ENCODE measurements at regions not wholly inside any gene's neighbourhood (a gene's known extent, or its start where the extent isn't known, plus 50 kb on each side); places are given as distances from the start of the nearest gene placed in this dataset.

DNA sequence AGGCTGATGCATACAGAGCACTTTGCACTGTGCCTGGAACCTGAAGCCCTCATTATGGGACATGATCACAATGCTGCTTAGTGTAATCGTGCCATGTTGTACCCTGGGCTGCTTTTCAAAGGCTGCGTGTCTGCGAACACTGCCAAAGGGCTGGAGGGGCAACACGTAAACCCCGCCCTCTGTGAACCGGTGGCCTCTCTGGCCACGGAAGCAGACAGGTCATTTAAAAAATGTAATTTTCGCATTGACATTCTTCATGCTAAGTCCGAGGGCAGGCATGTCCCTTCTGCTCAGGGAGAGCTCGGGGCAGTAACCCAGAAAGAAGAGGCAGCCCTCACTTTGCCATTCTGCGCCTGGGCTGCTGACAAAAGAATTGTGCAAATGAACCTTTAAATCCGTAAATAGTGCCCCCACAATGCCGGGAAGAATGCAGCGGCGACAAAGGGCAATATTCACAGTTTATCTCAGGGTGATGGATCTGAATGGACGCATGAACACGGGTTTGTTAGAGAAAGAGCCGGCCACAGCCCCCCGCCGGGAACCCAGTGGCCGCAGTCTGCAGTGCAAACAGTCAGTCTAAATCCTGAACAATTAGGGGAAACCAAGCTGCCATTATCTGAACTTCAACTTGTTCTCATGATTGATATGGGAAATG is 226.1 kb downstream of the MYCN start:
- Histone ChIP-seq H3K4me1 (ENCODE audit: control insufficient read depth, insufficient read depth, low read length) (peaks cover 29% of the 10 kb centered on the region), H3K9me3 (ENCODE audit: control insufficient read depth, insufficient read depth, low read depth, low read length) (no peaks in the 10 kb centered on the region), H3K36me3 (ENCODE audit: control insufficient read depth, insufficient read depth, low read length) (no peaks in the 10 kb centered on the region), H3K4me3 (ENCODE audit: low read depth, low read length) (no peak overlapping the region; the same call in 1 of the 2 replicates), H3K27ac (ENCODE audit: low read depth, low read length) (no peak overlapping the region), H3K27me3 (ENCODE audit: control insufficient read depth, insufficient read depth, low read length) (no peaks in the 10 kb centered on the region), H3K9ac (ENCODE audit: low read length) (no peak overlapping the region)

DNA sequence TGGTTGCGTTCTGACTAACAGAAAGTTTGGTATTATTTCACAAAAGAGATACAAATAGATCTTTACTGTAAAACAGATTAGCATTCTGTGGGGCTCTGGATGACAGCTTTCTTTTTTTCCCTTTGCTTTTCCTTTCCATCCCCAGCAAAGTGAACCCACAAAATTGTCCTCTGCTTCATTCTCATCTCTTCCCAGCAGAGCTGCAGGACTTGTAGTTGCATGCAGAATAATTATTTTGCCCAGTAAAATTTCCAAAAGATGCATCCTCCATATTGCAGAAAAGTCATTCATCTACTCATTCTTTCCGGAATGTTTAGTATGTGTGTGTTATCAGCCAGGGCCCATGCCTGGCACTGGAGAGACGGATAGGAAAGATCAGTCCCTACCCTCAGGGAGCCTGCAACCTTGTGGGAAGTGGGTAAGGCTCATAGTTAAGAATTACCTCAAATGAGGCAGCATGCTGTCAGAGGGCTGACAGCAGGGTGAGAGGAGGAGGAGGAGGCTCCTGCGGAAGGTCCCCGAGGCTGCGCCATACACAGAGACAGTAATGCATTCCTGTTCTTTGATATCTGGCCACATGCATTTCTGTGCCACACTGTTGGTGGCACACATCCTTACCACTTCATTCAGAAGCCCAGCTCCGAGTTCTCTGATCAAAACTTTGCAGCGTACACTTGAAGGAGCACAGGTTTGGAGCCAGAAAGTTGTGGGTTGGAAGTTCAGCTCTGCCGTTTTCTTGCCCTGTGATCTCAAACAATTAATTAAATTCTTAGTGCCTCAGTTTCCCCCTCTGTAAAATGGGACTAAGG is 225.4 kb downstream of the MYCN start:
- Histone ChIP-seq H3K36me3 (ENCODE audit: control insufficient read depth, insufficient read depth, low read length) (no peaks in the 10 kb centered on the region), H3K9ac (ENCODE audit: low read length) (no peak overlapping the region), H3K4me3 (ENCODE audit: low read depth, low read length) (no peak overlapping the region), H3K4me1 (ENCODE audit: control insufficient read depth, insufficient read depth, low read length) (peaks cover 26% of the 10 kb centered on the region), H3K27ac (ENCODE audit: low read depth, low read length) (no peak overlapping the region), H3K27me3 (ENCODE audit: control insufficient read depth, insufficient read depth, low read length) (no peaks in the 10 kb centered on the region), H3K9me3 (ENCODE audit: control insufficient read depth, insufficient read depth, low read depth, low read length) (no peaks in the 10 kb centered on the region)

DNA sequence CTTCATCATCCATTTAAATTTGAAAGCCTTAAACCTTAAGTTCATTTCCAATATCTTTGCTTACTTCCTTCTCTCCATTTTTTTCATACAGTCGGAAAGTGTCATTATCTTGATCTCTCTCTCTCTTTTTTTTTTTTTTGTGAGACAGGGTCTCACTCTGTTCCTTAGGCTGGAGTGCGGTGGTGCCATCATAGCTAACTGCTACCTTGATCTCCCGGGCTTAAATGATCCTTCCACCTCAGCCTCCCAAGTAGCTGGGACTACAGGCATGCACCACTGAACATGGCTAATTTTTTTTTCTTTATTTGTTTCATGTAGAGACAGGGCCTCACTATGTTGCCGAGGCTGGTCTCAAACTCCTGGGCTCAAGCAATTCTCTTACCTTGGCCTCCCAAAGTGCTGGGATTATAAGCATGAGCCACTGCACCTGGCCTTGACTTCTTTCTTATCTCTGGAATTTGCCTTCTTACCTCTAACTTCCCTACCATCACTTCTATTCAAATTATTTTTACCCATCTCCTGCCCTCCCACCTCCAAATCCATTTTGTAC is 222.2 kb downstream of the MYCN start:
- H3K9me3 ChIP-seq (ENCODE audit: control insufficient read depth, insufficient read depth, low read depth, low read length) = no peaks in the 10 kb centered on the region
- no peak overlapping the region for H3K4me3 ChIP-seq (ENCODE audit: low read depth, low read length)
- peaks cover 20% of the 10 kb centered on the region for H3K4me1 ChIP-seq (ENCODE audit: control insufficient read depth, insufficient read depth, low read length)
- H3K9ac ChIP-seq (ENCODE audit: low read length) = no peak overlapping the region
- no peaks in the 10 kb centered on the region for H3K36me3 ChIP-seq (ENCODE audit: control insufficient read depth, insufficient read depth, low read length)
- H3K27me3 ChIP-seq (ENCODE audit: control insufficient read depth, insufficient read depth, low read length) = no peaks in the 10 kb centered on the region
- H3K27ac ChIP-seq (ENCODE audit: low read depth, low read length) = no peak overlapping the region

DNA sequence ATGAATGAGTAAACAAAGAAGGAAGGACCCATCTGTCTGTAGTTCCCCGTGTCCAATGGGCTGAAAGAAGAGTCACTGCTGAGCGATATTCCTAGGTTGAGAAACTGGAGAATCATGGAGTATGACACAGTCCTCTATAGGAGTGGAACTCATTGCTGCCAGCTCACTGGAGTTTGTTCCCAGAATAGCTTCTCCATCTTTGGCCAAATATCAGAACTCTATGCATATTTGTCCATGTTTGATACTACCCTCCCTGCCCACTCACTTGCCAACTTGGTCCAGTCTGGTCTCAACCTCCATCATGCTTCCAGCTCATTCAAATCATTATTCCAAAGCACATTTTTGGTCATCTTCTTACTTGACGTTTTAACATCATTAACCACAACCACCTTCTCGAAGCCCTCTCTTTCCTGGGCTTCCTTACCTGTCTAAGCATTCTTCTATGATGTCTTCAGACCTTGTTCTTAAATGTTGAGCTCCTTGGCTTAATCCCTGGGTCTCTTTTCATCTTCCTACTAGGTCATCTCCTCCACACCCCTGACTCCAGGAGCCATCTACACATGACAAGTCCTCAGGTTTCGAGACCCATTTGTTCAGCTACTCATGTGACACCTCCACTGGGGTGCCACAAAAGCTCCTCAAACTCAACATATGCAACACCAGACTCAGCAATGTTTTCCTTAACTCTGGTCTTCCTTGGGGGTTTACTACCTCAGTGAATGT is 221.6 kb downstream of the MYCN start:
- Histone ChIP-seq H3K4me3 (ENCODE audit: low read depth, low read length) (no peak overlapping the region), H3K27me3 (ENCODE audit: control insufficient read depth, insufficient read depth, low read length) (no peaks in the 10 kb centered on the region), H3K9ac (ENCODE audit: low read length) (no peak overlapping the region), H3K9me3 (ENCODE audit: control insufficient read depth, insufficient read depth, low read depth, low read length) (no peaks in the 10 kb centered on the region), H3K4me1 (ENCODE audit: control insufficient read depth, insufficient read depth, low read length) (peaks cover 13% of the 10 kb centered on the region), H3K36me3 (ENCODE audit: control insufficient read depth, insufficient read depth, low read length) (no peaks in the 10 kb centered on the region), H3K27ac (ENCODE audit: low read depth, low read length) (no peak overlapping the region)

GRCh38 chr2:16161085-16161565 is 220.8 kb downstream of the MYCN start:
- no peak overlapping the region for H3K9ac ChIP-seq (ENCODE audit: low read length)
- H3K9me3 ChIP-seq (ENCODE audit: control insufficient read depth, insufficient read depth, low read depth, low read length) = no peaks in the 10 kb centered on the region

GRCh38 chr2:16160281-16161084 is 220.1 kb downstream of the MYCN start:
- H3K4me3 ChIP-seq (ENCODE audit: low read depth, low read length) = no peak overlapping the region
- H3K9ac ChIP-seq (ENCODE audit: low read length) = no peak overlapping the region
- no peaks in the 10 kb centered on the region for H3K9me3 ChIP-seq (ENCODE audit: control insufficient read depth, insufficient read depth, low read depth, low read length)
- no peaks in the 10 kb centered on the region for H3K36me3 ChIP-seq (ENCODE audit: control insufficient read depth, insufficient read depth, low read length)
- no peak overlapping the region for H3K27ac ChIP-seq (ENCODE audit: low read depth, low read length)
- no peaks in the 10 kb centered on the region; the same call in 1 of the 2 replicates for H3K4me1 ChIP-seq (ENCODE audit: control insufficient read depth, insufficient read depth, low read length)
- H3K27me3 ChIP-seq (ENCODE audit: control insufficient read depth, insufficient read depth, low read length) = no peaks in the 10 kb centered on the region

More at GRCh38 chr2:16161085-16161565, 220.8 kb downstream of the MYCN start:
- Histone ChIP-seq H3K4me1 (ENCODE audit: control insufficient read depth, insufficient read depth, low read length) (peaks cover 5% of the 10 kb centered on the region), H3K27me3 (ENCODE audit: control insufficient read depth, insufficient read depth, low read length) (no peaks in the 10 kb centered on the region), H3K27ac (ENCODE audit: low read depth, low read length) (no peak overlapping the region), H3K36me3 (ENCODE audit: control insufficient read depth, insufficient read depth, low read length) (no peaks in the 10 kb centered on the region), H3K4me3 (ENCODE audit: low read depth, low read length) (no peak overlapping the region)

GRCh38 chr2:16156411-16156810 is 216.1 kb downstream of the MYCN start:
- Histone ChIP-seq H3K4me3 (ENCODE audit: low read depth, low read length) (no peak overlapping the region), H3K27me3 (ENCODE audit: control insufficient read depth, insufficient read depth, low read length) (no peaks in the 10 kb centered on the region), H3K36me3 (ENCODE audit: control insufficient read depth, insufficient read depth, low read length) (no peaks in the 10 kb centered on the region), H3K27ac (ENCODE audit: low read depth, low read length) (no peak overlapping the region), H3K9ac (ENCODE audit: low read length) (no peak overlapping the region), H3K9me3 (ENCODE audit: control insufficient read depth, insufficient read depth, low read depth, low read length) (no peaks in the 10 kb centered on the region), H3K4me1 (ENCODE audit: control insufficient read depth, insufficient read depth, low read length) (no peaks in the 10 kb centered on the region; the same call in 1 of the 2 replicates)

- H3K9me3 ChIP-seq (ENCODE audit: control insufficient read depth, insufficient read depth, low read depth, low read length) = no peaks in the 10 kb centered on the region
- no peak overlapping the region for H3K9ac ChIP-seq (ENCODE audit: low read length)
- H3K27me3 ChIP-seq (ENCODE audit: control insufficient read depth, insufficient read depth, low read length) = no peaks in the 10 kb centered on the region
- no peak overlapping the region for H3K4me3 ChIP-seq (ENCODE audit: low read depth, low read length)
- H3K27ac ChIP-seq (ENCODE audit: low read depth, low read length) = no peak overlapping the region
- H3K36me3 ChIP-seq (ENCODE audit: control insufficient read depth, insufficient read depth, low read length) = no peaks in the 10 kb centered on the region
- no peaks in the 10 kb centered on the region; the same call in 1 of the 2 replicates for H3K4me1 ChIP-seq (ENCODE audit: control insufficient read depth, insufficient read depth, low read length)
Measured at GRCh38 chr2:16155766-16156165, 215.4 kb downstream of the MYCN start.

GRCh38 chr2:16155366-16155765 is 215.0 kb downstream of the MYCN start:
- Histone ChIP-seq H3K27me3 (ENCODE audit: control insufficient read depth, insufficient read depth, low read length) (no peaks in the 10 kb centered on the region), H3K4me1 (ENCODE audit: control insufficient read depth, insufficient read depth, low read length) (no peaks in the 10 kb centered on the region; the same call in 1 of the 2 replicates), H3K9ac (ENCODE audit: low read length) (no peak overlapping the region), H3K9me3 (ENCODE audit: control insufficient read depth, insufficient read depth, low read depth, low read length) (no peaks in the 10 kb centered on the region), H3K4me3 (ENCODE audit: low read depth, low read length) (no peak overlapping the region), H3K36me3 (ENCODE audit: control insufficient read depth, insufficient read depth, low read length) (no peaks in the 10 kb centered on the region), H3K27ac (ENCODE audit: low read depth, low read length) (no peak overlapping the region)
